ENCODE measurements at regions not wholly inside any gene's neighbourhood (a gene's known extent, or its start where the extent isn't known, plus 50 kb on each side); places are given as distances from the start of the nearest gene placed in this dataset.

- TF ChIP-seq CTCF (IDR thresholded peaks at IDR 0.05) (no peak), POLR2A (IDR thresholded peaks at IDR 0.05) (no peak)
These were observed 111.3 kb downstream of the FBXO4 start for GRCh38 chr5:42036379-42036778.

Measured in vagina (tissue), 2 donors.